ENCODE measurements at regions not wholly inside any gene's neighbourhood (a gene's known extent, or its start where the extent isn't known, plus 50 kb on each side); places are given as distances from the start of the nearest gene placed in this dataset.
"Not testable (repeated sequence)": the region's sequence is repeated elsewhere in the genome, so short reads cannot be mapped to it uniquely, and the experiment has no call there.

GRCh38 chr16:16508344-16508743 is 129.4 kb downstream of the NPIPA7 start:
- DNase-seq (ENCODE audit: low read depth in 1 of 2, low spot score in 2 of 2); H3K27ac ChIP-seq (ENCODE audit: low read depth, low read length); H2BK5ac ChIP-seq (ENCODE audit: low read depth, low read length); H3K27me3 ChIP-seq (replicated peaks in 1 of 4; ENCODE audit: control insufficient read depth in 3 of 4, extremely low read depth in 1 of 4, insufficient read depth in 3 of 4, low read length in 3 of 4); H2BK20ac ChIP-seq (ENCODE audit: low read length); H2AK5ac ChIP-seq (ENCODE audit: low read depth, low read length); H4K91ac ChIP-seq (replicated peaks; ENCODE audit: insufficient read length, low read length); H4K20me1 ChIP-seq (replicated peaks in 1 of 2; ENCODE audit: control insufficient read depth in 1 of 2, insufficient read depth in 2 of 2, low read length in 2 of 2); H3K4me3 ChIP-seq (ENCODE audit: extremely low read depth in 1 of 4, insufficient read depth in 2 of 4, low read depth in 3 of 4, low read length in 4 of 4); H3K4me2 ChIP-seq (ENCODE audit: insufficient read depth in 1 of 2, low read depth in 2 of 2, low read length in 2 of 2); H2BK15ac ChIP-seq (ENCODE audit: low read length); H3K23ac ChIP-seq (ENCODE audit: insufficient read length); H2BK12ac ChIP-seq (ENCODE audit: low read depth, low read length); H3K23me2 ChIP-seq (ENCODE audit: low read depth, low read length); H4K8ac ChIP-seq (ENCODE audit: extremely low read depth, insufficient read depth, low read length); H3K36me3 ChIP-seq (ENCODE audit: control insufficient read depth in 2 of 4, insufficient read depth in 4 of 4, low read length in 3 of 4); H3K56ac ChIP-seq (replicated peaks; ENCODE audit: insufficient read length, low read depth, low read length); H3K14ac ChIP-seq (ENCODE audit: insufficient read length); H3K4me1 ChIP-seq (replicated peaks in 1 of 4; ENCODE audit: control insufficient read depth in 3 of 4, insufficient read depth in 4 of 4, low read length in 3 of 4); H3K79me1 ChIP-seq (ENCODE audit: low read depth, low read length); H2AFZ ChIP-seq (ENCODE audit: low read length); H3K4ac ChIP-seq (replicated peaks; ENCODE audit: insufficient read length, low read depth, low read length); FAIRE-seq; H3K18ac ChIP-seq (ENCODE audit: extremely low read depth, low read length); H3K79me2 ChIP-seq (ENCODE audit: control insufficient read depth in 1 of 2, insufficient read depth in 2 of 2, low read length in 2 of 2); H4K5ac ChIP-seq (ENCODE audit: insufficient read length, low read depth, low read length); H3K9me3 ChIP-seq (ENCODE audit: insufficient read depth in 2 of 2, low read depth in 1 of 2, low read length in 1 of 2); CTCF ChIA-PET (ENCODE audit: partially characterized antibody); POLR2A ChIA-PET (ENCODE audit: partially characterized antibody); H3K9ac ChIP-seq (replicated peaks in 1 of 4; ENCODE audit: extremely low read depth in 1 of 4, low read depth in 3 of 4, low read length in 3 of 4); H2BK120ac ChIP-seq (replicated peaks; ENCODE audit: low read depth, low read length): not testable (repeated sequence)
- WGBS, 2 experiments (ENCODE audit: extremely low coverage in 1 of 2, insufficient coverage in 1 of 2, insufficient read length in 1 of 2, insufficient replicate concordance in 2 of 2, low coverage in 1 of 2, low lambda C conversion rate in 2 of 2, missing lambda C conversion rate in 1 of 2) = no CpG with 5 or more reads among the region's 2 CpGs

- H3K27ac ChIP-seq (ENCODE audit: low read depth, low read length); FAIRE-seq; H3K79me1 ChIP-seq (ENCODE audit: low read depth, low read length); H4K91ac ChIP-seq (replicated peaks; ENCODE audit: insufficient read length, low read length); POLR2A ChIA-PET (ENCODE audit: partially characterized antibody); H3K27me3 ChIP-seq (replicated peaks in 1 of 4; ENCODE audit: control insufficient read depth in 3 of 4, extremely low read depth in 1 of 4, insufficient read depth in 3 of 4, low read length in 3 of 4); H3K18ac ChIP-seq (ENCODE audit: extremely low read depth, low read length); H3K23ac ChIP-seq (ENCODE audit: insufficient read length); H2BK5ac ChIP-seq (ENCODE audit: low read depth, low read length); H2BK15ac ChIP-seq (ENCODE audit: low read length); H3K79me2 ChIP-seq (ENCODE audit: control insufficient read depth in 1 of 2, insufficient read depth in 2 of 2, low read length in 2 of 2); CTCF ChIA-PET (ENCODE audit: partially characterized antibody); H4K5ac ChIP-seq (ENCODE audit: insufficient read length, low read depth, low read length); DNase-seq (ENCODE audit: low read depth in 1 of 2, low spot score in 2 of 2); H3K4me1 ChIP-seq (replicated peaks in 1 of 4; ENCODE audit: control insufficient read depth in 3 of 4, insufficient read depth in 4 of 4, low read length in 3 of 4); H2AK5ac ChIP-seq (ENCODE audit: low read depth, low read length); H3K23me2 ChIP-seq (ENCODE audit: low read depth, low read length); H4K20me1 ChIP-seq (replicated peaks in 1 of 2; ENCODE audit: control insufficient read depth in 1 of 2, insufficient read depth in 2 of 2, low read length in 2 of 2); H3K9me3 ChIP-seq (ENCODE audit: insufficient read depth in 2 of 2, low read depth in 1 of 2, low read length in 1 of 2); H2AFZ ChIP-seq (ENCODE audit: low read length); H3K36me3 ChIP-seq (ENCODE audit: control insufficient read depth in 2 of 4, insufficient read depth in 4 of 4, low read length in 3 of 4); H3K4me2 ChIP-seq (ENCODE audit: insufficient read depth in 1 of 2, low read depth in 2 of 2, low read length in 2 of 2); H2BK20ac ChIP-seq (ENCODE audit: low read length); H4K8ac ChIP-seq (ENCODE audit: extremely low read depth, insufficient read depth, low read length); H2BK12ac ChIP-seq (ENCODE audit: low read depth, low read length); H3K4ac ChIP-seq (replicated peaks; ENCODE audit: insufficient read length, low read depth, low read length); H2BK120ac ChIP-seq (replicated peaks; ENCODE audit: low read depth, low read length); H3K9ac ChIP-seq (replicated peaks in 1 of 4; ENCODE audit: extremely low read depth in 1 of 4, low read depth in 3 of 4, low read length in 3 of 4); H3K56ac ChIP-seq (replicated peaks; ENCODE audit: insufficient read length, low read depth, low read length); H3K14ac ChIP-seq (ENCODE audit: insufficient read length); H3K4me3 ChIP-seq (ENCODE audit: extremely low read depth in 1 of 4, insufficient read depth in 2 of 4, low read depth in 3 of 4, low read length in 4 of 4): not testable (repeated sequence)
Measured at GRCh38 chr16:16519395-16519794, 140.5 kb downstream of the NPIPA7 start.

Data from H1 (cell line).